ENCODE measurements at regions not wholly inside any gene's neighbourhood (a gene's known extent, or its start where the extent isn't known, plus 50 kb on each side); places are given as distances from the start of the nearest gene placed in this dataset.

DNA sequence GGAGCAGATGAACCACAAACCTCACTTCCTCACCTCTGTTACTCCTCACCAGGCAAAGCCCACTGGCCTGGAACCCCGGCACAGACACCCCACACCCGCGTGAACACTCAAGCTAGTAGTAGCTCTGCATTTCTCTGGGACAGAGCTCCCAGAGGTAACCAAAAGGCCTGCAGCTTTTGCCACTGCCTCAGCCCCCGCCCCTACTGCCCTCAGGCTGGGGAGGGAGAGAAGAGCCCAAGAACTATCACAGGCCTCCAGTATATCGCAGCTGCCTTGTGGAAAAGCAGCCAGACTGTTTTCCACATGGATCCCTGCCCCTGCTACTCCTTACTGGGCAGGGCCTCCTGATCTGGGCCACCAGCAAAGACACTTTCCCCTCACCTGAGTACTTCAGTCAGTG is 728.7 kb upstream of the ACTRT1 start:
- TF ChIP-seq, protein P1, sequence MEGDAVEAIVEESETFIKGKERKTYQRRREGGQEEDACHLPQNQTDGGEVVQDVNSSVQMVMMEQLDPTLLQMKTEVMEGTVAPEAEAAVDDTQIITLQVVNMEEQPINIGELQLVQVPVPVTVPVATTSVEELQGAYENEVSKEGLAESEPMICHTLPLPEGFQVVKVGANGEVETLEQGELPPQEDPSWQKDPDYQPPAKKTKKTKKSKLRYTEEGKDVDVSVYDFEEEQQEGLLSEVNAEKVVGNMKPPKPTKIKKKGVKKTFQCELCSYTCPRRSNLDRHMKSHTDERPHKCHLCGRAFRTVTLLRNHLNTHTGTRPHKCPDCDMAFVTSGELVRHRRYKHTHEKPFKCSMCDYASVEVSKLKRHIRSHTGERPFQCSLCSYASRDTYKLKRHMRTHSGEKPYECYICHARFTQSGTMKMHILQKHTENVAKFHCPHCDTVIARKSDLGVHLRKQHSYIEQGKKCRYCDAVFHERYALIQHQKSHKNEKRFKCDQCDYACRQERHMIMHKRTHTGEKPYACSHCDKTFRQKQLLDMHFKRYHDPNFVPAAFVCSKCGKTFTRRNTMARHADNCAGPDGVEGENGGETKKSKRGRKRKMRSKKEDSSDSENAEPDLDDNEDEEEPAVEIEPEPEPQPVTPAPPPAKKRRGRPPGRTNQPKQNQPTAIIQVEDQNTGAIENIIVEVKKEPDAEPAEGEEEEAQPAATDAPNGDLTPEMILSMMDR (IDR thresholded peaks at IDR 0.05), result no peak
- no peak for TF ChIP-seq POLR2A (IDR thresholded peaks at IDR 0.05)
- TF ChIP-seq POLR2AphosphoS5 (IDR thresholded peaks at IDR 0.05), result no peak

All from prostate gland (tissue), 2 donors.